Tibial nerve (tissue), 4 donors: ENCODE measurements at regions not wholly inside any gene's neighbourhood (a gene's known extent, or its start where the extent isn't known, plus 50 kb on each side); places are given as distances from the start of the nearest gene placed in this dataset.

Experiments used
- EP300 ChIP-seq, 2 donors: sonication (generic); formaldehyde crosslinking; IDR thresholded peaks; one replicate each; pipeline ENCODE4 v1.6.1; 2017; ENCODE audit warnings: antibody characterized with exemption in 2 of 2, mild to moderate bottlenecking in 1 of 2
- POLR2A ChIP-seq, 2 donors: fragments of 450-650 bp; IDR thresholded peaks; one replicate each; pipeline ENCODE4 v1.6.1; 2017; ENCODE audit warnings: antibody characterized with exemption in 2 of 2, mild to moderate bottlenecking in 2 of 2, moderate library complexity in 2 of 2
- TF ChIP-seq, protein P1 (sequence below), 5 experiments: fragments of 200-600 bp in 3 of 5; fragments of 450-650 bp in 2 of 5; sonication (generic) in 3 of 5; IDR thresholded peaks; one replicate each; pipeline ENCODE4 v1.5.1; 2016 to 2019; ENCODE audit warnings: antibody characterized with exemption in 5 of 5, mild to moderate bottlenecking in 3 of 5, moderate library complexity in 2 of 5

GRCh38 chr2:366706-367105, 78.8 kb upstream of the ALKAL2 start:
- TF ChIP-seq, protein P1, sequence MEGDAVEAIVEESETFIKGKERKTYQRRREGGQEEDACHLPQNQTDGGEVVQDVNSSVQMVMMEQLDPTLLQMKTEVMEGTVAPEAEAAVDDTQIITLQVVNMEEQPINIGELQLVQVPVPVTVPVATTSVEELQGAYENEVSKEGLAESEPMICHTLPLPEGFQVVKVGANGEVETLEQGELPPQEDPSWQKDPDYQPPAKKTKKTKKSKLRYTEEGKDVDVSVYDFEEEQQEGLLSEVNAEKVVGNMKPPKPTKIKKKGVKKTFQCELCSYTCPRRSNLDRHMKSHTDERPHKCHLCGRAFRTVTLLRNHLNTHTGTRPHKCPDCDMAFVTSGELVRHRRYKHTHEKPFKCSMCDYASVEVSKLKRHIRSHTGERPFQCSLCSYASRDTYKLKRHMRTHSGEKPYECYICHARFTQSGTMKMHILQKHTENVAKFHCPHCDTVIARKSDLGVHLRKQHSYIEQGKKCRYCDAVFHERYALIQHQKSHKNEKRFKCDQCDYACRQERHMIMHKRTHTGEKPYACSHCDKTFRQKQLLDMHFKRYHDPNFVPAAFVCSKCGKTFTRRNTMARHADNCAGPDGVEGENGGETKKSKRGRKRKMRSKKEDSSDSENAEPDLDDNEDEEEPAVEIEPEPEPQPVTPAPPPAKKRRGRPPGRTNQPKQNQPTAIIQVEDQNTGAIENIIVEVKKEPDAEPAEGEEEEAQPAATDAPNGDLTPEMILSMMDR (IDR thresholded peaks at IDR 0.05), result no peak
- TF ChIP-seq POLR2A (IDR thresholded peaks at IDR 0.05) (no peak), EP300 (IDR thresholded peaks at IDR 0.05) (no peak)
